ENCODE measurements at regions not wholly inside any gene's neighbourhood (a gene's known extent, or its start where the extent isn't known, plus 50 kb on each side); places are given as distances from the start of the nearest gene placed in this dataset.

DNA sequence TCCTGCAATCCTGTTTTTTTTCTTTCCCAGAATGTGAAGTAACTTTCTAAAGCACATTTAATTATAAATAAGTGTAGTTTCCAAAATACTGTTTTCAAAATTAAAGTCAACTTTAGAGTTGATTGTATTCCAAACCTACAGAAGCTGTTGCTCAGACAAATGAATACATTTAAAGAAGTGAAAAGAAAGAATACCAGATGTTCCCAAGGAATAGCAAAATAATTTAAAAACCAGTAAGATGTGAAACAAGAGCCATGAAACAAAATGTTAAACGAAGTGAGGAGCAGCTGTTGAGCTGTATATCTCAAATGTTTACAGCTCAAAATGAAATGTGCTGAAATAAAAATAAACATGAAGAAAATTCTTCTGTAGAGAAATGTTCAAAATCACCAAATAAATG is 627.4 kb upstream of the NDST4 start:
- H3K9me3 ChIP-seq, result no peaks in the 10 kb centered on the region
- DNase-seq (ENCODE audit: low spot score), result no peak
- 27% methylated on average over 1 of the region's 1 CpG for WGBS

DNA sequence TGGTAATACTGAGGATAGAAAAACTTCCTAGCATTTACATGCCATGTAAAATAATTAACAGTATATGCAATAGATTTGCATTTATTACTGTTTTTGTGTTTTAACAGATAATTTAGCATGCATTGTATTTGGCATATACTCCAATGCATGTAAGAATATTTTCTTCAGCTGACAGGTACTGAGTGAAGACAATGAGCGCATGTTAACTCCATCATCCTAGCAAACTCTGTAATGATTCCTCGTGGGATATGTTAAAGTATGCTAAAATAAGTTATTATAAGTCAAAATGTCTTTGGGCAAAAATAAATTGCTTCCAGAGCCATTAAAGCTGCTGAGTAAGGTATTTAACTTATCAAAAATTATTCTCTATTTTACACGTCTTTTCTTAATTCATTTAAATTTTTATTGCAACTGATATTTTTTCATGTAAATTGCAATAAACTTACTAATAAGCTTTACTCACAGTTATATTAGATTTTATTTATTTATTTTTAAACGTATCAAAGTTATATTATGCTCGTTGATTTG is 616.4 kb upstream of the NDST4 start:
- Histone ChIP-seq H3K9me3 (no peaks in the 10 kb centered on the region), H3K36me3 (no peaks in the 10 kb centered on the region), H3K27me3 (replicated peaks; ENCODE audit: insufficient read depth) (no peaks in the 10 kb centered on the region), H3K4me3 (no peak overlapping the region), H3K27ac (no peak overlapping the region), H3K4me1 (replicated peaks) (no peaks in the 10 kb centered on the region)
- TF ChIP-seq, protein P1, sequence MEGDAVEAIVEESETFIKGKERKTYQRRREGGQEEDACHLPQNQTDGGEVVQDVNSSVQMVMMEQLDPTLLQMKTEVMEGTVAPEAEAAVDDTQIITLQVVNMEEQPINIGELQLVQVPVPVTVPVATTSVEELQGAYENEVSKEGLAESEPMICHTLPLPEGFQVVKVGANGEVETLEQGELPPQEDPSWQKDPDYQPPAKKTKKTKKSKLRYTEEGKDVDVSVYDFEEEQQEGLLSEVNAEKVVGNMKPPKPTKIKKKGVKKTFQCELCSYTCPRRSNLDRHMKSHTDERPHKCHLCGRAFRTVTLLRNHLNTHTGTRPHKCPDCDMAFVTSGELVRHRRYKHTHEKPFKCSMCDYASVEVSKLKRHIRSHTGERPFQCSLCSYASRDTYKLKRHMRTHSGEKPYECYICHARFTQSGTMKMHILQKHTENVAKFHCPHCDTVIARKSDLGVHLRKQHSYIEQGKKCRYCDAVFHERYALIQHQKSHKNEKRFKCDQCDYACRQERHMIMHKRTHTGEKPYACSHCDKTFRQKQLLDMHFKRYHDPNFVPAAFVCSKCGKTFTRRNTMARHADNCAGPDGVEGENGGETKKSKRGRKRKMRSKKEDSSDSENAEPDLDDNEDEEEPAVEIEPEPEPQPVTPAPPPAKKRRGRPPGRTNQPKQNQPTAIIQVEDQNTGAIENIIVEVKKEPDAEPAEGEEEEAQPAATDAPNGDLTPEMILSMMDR (IDR thresholded peaks at IDR 0.05), result no peak
- TF ChIP-seq POLR2A (IDR thresholded peaks at IDR 0.05) (no peak), POLR2AphosphoS5 (IDR thresholded peaks at IDR 0.05) (no peak)
- intact Hi-C loops (cut with DNase I), result no loop called here
- WGBS, result 81% methylated on average over 5 of the region's 5 CpGs
- DNase-seq (ENCODE audit: low spot score), result no peak

More for the DNA sequence above, 627.4 kb upstream of the NDST4 start:
- Histone ChIP-seq H3K36me3 (no peaks in the 10 kb centered on the region), H3K27ac (no peak overlapping the region), H3K4me3 (no peak overlapping the region), H3K27me3 (replicated peaks; ENCODE audit: insufficient read depth) (no peaks in the 10 kb centered on the region), H3K4me1 (replicated peaks) (no peaks in the 10 kb centered on the region)
- TF ChIP-seq POLR2AphosphoS5 (IDR thresholded peaks at IDR 0.05) (no peak), POLR2A (IDR thresholded peaks at IDR 0.05) (no peak)
- TF ChIP-seq, protein P1 (IDR thresholded peaks at IDR 0.05), result no peak
- intact Hi-C loops (cut with DNase I), result no loop called here

DNA sequence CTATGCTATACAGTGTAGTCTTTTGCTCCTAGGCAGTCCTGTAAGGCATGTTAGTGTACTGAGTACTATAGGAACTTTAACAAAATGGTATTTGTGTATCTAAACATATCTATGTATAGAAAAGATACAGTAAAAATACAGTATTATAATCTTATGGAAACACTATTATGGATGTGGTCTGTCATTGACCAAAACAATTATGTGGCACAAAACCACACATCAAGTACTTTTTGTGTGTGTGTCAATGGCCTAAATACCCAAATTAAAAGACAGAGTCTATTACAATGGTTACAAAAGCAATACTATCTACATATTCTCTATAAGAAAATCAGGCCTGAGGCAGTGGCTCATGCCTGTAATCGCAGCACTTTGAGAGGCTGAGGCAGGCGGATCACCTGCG is 610.2 kb upstream of the NDST4 start:
- intact Hi-C loops (cut with DNase I), result no loop called here
- H3K4me3 ChIP-seq, result no peak overlapping the region
- H3K9me3 ChIP-seq, result no peaks in the 10 kb centered on the region
- TF ChIP-seq, protein P1 (IDR thresholded peaks at IDR 0.05), result no peak
- TF ChIP-seq POLR2AphosphoS5 (IDR thresholded peaks at IDR 0.05) (no peak), POLR2A (IDR thresholded peaks at IDR 0.05) (no peak)
- H3K36me3 ChIP-seq, result no peaks in the 10 kb centered on the region
- no peaks in the 10 kb centered on the region for H3K4me1 ChIP-seq (replicated peaks)
- WGBS, result 92% methylated on average over 3 of the region's 3 CpGs
- H3K27me3 ChIP-seq (replicated peaks; ENCODE audit: insufficient read depth), result no peaks in the 10 kb centered on the region
- no peak overlapping the region for H3K27ac ChIP-seq
- no peak for DNase-seq (ENCODE audit: low spot score)

DNA sequence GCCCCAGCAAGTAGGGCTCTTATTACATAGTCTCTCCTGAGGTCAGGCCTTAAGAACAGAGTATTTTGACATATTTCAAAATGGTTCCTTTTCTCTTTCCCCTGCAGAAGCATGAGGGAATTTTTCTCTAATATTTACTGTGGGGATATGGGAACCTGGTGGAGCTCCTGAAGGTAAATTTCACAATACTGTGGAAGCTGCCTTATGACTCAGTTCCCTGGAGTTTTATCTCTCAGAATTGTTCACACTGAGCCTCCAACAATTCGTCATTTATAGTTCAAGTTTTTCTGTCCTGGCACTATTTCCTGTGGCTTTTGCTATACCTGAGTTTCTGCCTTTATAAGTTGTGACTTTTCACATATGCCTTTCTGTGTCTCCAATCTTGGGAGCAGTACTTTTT is 607.2 kb upstream of the NDST4 start:
- WGBS, result 64% methylated on average over 1 of the region's 1 CpG

DNA sequence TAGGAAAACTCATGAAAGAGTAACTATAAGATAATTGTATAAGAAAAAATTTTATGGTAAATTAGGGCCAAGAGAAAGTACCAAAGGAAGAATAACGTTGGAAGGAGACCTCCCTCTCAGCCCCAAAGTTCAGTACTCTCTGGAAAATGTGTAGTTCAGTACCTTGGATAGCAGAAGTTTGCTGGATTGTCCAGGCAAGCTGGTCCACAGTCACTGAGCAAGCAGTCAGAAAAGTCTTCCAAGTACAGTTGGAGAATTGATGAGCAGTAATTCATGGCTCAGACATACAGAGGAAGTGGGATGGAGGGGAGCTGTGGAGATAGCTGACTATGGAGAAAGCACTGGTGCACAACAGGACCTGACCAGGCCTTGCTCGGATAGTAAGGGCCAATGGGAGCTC is 598.2 kb upstream of the NDST4 start:
- intact Hi-C loops (cut with DNase I), result no loop called here
- no peaks in the 10 kb centered on the region for H3K9me3 ChIP-seq
- no peaks in the 10 kb centered on the region for H3K36me3 ChIP-seq
- no peaks in the 10 kb centered on the region for H3K27me3 ChIP-seq (replicated peaks; ENCODE audit: insufficient read depth)
- no peak overlapping the region for H3K4me3 ChIP-seq
- WGBS, result 41% methylated on average over 2 of the region's 2 CpGs
- no peaks in the 10 kb centered on the region for H3K4me1 ChIP-seq (replicated peaks)
- H3K27ac ChIP-seq, result no peak overlapping the region
- TF ChIP-seq, protein P1 (IDR thresholded peaks at IDR 0.05), result no peak
- no peak for TF ChIP-seq POLR2AphosphoS5 (IDR thresholded peaks at IDR 0.05)
- TF ChIP-seq POLR2A (IDR thresholded peaks at IDR 0.05), result no peak
- DNase-seq (ENCODE audit: low spot score), result no peak

More for the DNA sequence above, 607.2 kb upstream of the NDST4 start:
- Histone ChIP-seq H3K36me3 (no peaks in the 10 kb centered on the region), H3K4me3 (no peak overlapping the region), H3K4me1 (replicated peaks) (no peaks in the 10 kb centered on the region), H3K9me3 (no peaks in the 10 kb centered on the region), H3K27me3 (replicated peaks; ENCODE audit: insufficient read depth) (no peaks in the 10 kb centered on the region), H3K27ac (no peak overlapping the region)
- intact Hi-C loops (cut with DNase I), result no loop called here
- DNase-seq (ENCODE audit: low spot score), result no peak
- TF ChIP-seq POLR2AphosphoS5 (IDR thresholded peaks at IDR 0.05), result no peak
- TF ChIP-seq POLR2A (IDR thresholded peaks at IDR 0.05), result no peak
- TF ChIP-seq, protein P1 (IDR thresholded peaks at IDR 0.05), result no peak
